SU-DHL-6 (cell line): ENCODE measurements at regions not wholly inside any gene's neighbourhood (a gene's known extent, or its start where the extent isn't known, plus 50 kb on each side); places are given as distances from the start of the nearest gene placed in this dataset.

Experiments used
- H2AFZ ChIP-seq: fragments of 200-600 bp; sonication (generic); 2 replicates; pipeline ENCODE4 v1.6.1; 2014; ENCODE audit warnings: low read depth, mild to moderate bottlenecking, moderate library complexity, mixed read lengths, antibody characterized with exemption, low read length; ENCODE audit not compliant: severe bottlenecking
- H3F3A ChIP-seq: fragments of 200-600 bp; shearing (Covaris generic); 2 replicates; pipeline ENCODE4 v1.6.0; 2016; ENCODE audit warnings: antibody characterized with exemption, mild to moderate bottlenecking; ENCODE audit not compliant: insufficient read depth
- H3K27ac ChIP-seq: fragments of 200-600 bp; sonication (generic); 2 replicates; pipeline ENCODE4 v1.5.1; 2016; ENCODE audit warnings: low read depth, mild to moderate bottlenecking, low read length, moderate library complexity, mixed read lengths
- H3K27me3 ChIP-seq: fragments of 200-600 bp; sonication (generic), shearing (Covaris generic); 2 replicates; pipeline ENCODE4 v1.6.0; 2014; ENCODE audit warnings: mild to moderate bottlenecking, low read length
- H3K36me3 ChIP-seq: fragments of 200-600 bp; sonication (generic); 2 replicates; pipeline ENCODE4 v1.6.1; 2014; ENCODE audit warnings: mild to moderate bottlenecking, low read length, mixed read lengths
- H3K4me2 ChIP-seq: fragments of 300-600, 200-600 bp; shearing (Covaris generic), sonication (generic); 2 replicates; pipeline ENCODE4 v1.6.0; 2014; ENCODE audit warnings: low read length, low read depth, mild to moderate bottlenecking; ENCODE audit not compliant: poor library complexity, severe bottlenecking
- H3K4me3 ChIP-seq: fragments of 200-600 bp; sonication (generic); 2 replicates; pipeline ENCODE4 v1.5.1; 2014; ENCODE audit warnings: antibody characterized with exemption, low read length, mild to moderate bottlenecking, mixed read lengths; ENCODE audit not compliant: insufficient read depth, poor library complexity, severe bottlenecking
- H3K79me2 ChIP-seq: fragments of 200-600 bp; sonication (generic); 2 replicates; pipeline ENCODE4 v1.6.1; 2014; ENCODE audit warnings: mild to moderate bottlenecking, low read length, moderate library complexity; ENCODE audit not compliant: insufficient read depth
- H3K9ac ChIP-seq: fragments of 200-600 bp; sonication (generic); 2 replicates; pipeline ENCODE4 v1.7.0; 2014; ENCODE audit warnings: mild to moderate bottlenecking, low read length
- H3K9me2 ChIP-seq: fragments of 200-600 bp; sonication (generic); replicated peaks from 2 replicates; pipeline ENCODE4 v1.6.1; 2014; ENCODE audit warnings: low read length; ENCODE audit not compliant: insufficient read depth
- H3K9me3 ChIP-seq: fragments of 200-600 bp; sonication (generic); 2 replicates; pipeline ENCODE4 v1.6.1; 2014; ENCODE audit warnings: low read length, mixed read lengths; ENCODE audit not compliant: insufficient read depth
- H4K20me1 ChIP-seq: fragments of 200-600 bp; sonication (generic); 2 replicates; pipeline ENCODE4 v1.6.1; 2014; ENCODE audit warnings: low read depth, mild to moderate bottlenecking, antibody characterized with exemption, low read length, moderate library complexity, mixed read lengths
- EZH2phosphoT487 ChIP-seq: fragments of 200-600 bp; sonication (generic), shearing (Covaris generic); conservative IDR thresholded peaks from 2 replicates; pipeline ENCODE4 v1.6.1; 2018; ENCODE audit warnings: mild to moderate bottlenecking, antibody characterized with exemption, low read length, moderate library complexity, mixed read lengths
- TF ChIP-seq, protein P1 (sequence below): fragments of 200-600 bp; sonication (generic); IDR thresholded peaks from one replicate; pipeline ENCODE4 v1.5.1; 2017; ENCODE audit warnings: antibody characterized with exemption, mild to moderate bottlenecking, low read length, moderate library complexity; ENCODE audit not compliant: insufficient read depth, poor library complexity, severe bottlenecking

DNA sequence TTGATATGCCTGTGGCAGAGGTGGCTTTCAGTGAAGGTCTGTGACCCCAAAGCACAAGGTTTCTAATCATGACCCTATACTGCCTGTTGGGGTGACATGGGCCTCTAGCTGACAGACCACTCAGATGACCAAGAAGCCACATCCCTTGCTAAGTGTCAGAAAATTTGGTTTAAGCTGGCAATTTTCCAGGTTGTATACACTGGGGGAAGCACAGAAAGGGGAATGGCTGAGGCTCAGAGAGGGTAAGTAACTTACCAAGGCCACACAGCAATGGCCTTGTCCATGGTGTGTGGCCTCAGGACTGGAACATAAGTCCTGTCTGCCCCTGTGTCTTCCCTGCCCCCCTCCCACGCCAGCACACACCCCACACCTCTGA lies 66.9 kb upstream of the PRDM11 start:
- no peak overlapping the region for H3K4me2 ChIP-seq
- no peaks in the 10 kb centered on the region for H3K36me3 ChIP-seq
- no peaks in the 10 kb centered on the region for H3K79me2 ChIP-seq
- H3K9me3 ChIP-seq, result no peaks in the 10 kb centered on the region
- H3F3A ChIP-seq, result no peaks in the 10 kb centered on the region
- TF ChIP-seq, protein P1, sequence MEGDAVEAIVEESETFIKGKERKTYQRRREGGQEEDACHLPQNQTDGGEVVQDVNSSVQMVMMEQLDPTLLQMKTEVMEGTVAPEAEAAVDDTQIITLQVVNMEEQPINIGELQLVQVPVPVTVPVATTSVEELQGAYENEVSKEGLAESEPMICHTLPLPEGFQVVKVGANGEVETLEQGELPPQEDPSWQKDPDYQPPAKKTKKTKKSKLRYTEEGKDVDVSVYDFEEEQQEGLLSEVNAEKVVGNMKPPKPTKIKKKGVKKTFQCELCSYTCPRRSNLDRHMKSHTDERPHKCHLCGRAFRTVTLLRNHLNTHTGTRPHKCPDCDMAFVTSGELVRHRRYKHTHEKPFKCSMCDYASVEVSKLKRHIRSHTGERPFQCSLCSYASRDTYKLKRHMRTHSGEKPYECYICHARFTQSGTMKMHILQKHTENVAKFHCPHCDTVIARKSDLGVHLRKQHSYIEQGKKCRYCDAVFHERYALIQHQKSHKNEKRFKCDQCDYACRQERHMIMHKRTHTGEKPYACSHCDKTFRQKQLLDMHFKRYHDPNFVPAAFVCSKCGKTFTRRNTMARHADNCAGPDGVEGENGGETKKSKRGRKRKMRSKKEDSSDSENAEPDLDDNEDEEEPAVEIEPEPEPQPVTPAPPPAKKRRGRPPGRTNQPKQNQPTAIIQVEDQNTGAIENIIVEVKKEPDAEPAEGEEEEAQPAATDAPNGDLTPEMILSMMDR, result no peak
- TF ChIP-seq EZH2phosphoT487, result no peak
- no peak overlapping the region for H3K27ac ChIP-seq
- H3K27me3 ChIP-seq, result no peaks in the 10 kb centered on the region
- no peaks in the 10 kb centered on the region for H3K9me2 ChIP-seq
- H4K20me1 ChIP-seq, result no peaks in the 10 kb centered on the region
- H2AFZ ChIP-seq, result peak overlapping the region; percentile 10
- H3K9ac ChIP-seq, result no peak overlapping the region
- no peak overlapping the region for H3K4me3 ChIP-seq

DNA sequence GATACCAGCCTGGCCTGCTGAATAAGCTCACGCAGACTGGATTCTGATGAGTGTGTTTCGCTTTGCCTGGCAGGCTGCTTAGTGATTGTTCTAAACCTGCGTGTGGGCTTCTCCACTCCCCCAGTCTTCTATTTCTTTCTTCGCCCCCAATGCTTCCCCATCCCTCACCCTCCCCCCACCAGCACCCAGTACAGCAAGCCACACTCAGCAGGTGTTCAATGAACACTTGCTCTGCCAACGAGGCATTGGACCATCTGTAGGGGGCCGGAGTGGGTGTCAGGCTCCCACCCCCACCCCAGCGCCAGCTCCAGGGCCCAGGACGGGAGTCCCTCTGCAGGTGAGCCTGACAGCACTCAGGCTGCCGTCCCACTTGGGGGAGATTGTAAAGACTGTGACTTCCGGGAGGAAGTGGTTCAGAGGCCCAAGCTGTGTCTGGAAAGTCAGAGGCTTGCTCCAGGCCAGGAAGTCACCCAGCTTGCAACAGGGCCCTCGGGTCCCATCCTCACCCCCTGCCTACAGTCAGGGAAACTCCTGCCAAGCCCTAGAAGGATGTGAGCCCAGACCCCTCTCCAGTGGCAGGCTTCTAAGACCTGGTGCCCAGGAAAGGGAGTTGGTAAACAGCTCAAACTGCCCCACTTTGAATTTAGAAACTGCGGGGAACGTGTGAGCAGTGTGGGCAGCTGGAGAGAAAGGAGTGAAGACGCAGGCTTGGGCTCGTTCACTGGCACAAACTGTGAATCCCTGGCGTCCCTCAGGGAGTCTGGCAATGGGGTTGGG lies 66.3 kb upstream of the PRDM11 start:
- TF ChIP-seq EZH2phosphoT487, result no peak
- Histone ChIP-seq H3K9me3 (no peaks in the 10 kb centered on the region), H4K20me1 (no peaks in the 10 kb centered on the region), H3K27ac (no peak overlapping the region), H2AFZ (peak overlapping the region; percentile 10), H3K4me3 (no peak overlapping the region), H3K9me2 (no peaks in the 10 kb centered on the region), H3K36me3 (no peaks in the 10 kb centered on the region), H3K4me2 (no peak overlapping the region), H3K9ac (no peak overlapping the region), H3F3A (no peaks in the 10 kb centered on the region), H3K79me2 (no peaks in the 10 kb centered on the region), H3K27me3 (no peaks in the 10 kb centered on the region)

DNA sequence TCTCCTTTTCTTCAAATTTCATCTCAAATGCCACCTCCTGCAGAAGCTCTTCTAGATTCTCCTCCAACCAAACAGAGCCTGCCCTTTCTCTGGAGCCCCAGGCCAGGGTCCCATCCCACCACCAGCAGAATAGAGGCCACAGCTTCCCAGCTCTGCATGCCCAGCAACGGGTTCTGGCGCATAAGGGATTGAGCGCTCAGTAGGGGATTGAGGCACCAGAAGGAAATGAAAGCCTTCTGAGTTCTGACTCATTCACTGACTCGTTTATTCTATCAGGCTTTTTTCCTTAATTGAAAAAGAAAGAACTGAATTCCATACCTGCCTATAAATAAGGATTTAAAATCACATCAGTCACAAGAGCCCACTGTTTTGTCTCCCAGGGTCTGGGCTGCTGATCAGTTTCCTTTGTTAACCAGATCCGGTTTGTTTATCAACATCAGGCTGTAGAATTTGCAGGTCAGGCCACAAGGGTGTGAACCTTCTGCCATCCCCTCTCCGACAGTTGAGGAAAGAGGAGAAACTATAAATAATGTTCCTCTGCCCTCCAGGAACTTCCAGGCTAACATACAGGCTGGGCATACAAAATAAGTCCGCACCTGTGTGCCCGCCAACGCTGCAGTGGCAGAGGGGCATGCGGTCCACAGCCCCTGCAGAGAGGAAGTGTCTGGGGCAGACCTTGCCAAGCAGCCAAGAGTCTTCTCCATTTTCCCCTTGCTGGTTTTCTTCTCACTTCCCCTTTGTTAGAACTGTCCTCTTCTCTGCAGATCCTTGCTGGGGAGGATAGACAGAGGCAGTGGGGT lies 63.5 kb upstream of the PRDM11 start:
- Histone ChIP-seq H2AFZ (no peak overlapping the region), H3F3A (no peaks in the 10 kb centered on the region), H3K4me2 (no peak overlapping the region), H3K9me3 (no peaks in the 10 kb centered on the region), H3K27ac (no peak overlapping the region), H3K4me3 (no peak overlapping the region), H3K36me3 (no peaks in the 10 kb centered on the region), H3K9ac (no peak overlapping the region), H3K79me2 (no peaks in the 10 kb centered on the region), H3K9me2 (no peaks in the 10 kb centered on the region), H4K20me1 (no peaks in the 10 kb centered on the region), H3K27me3 (no peaks in the 10 kb centered on the region)
- TF ChIP-seq EZH2phosphoT487, result no peak
- TF ChIP-seq, protein P1, result no peak

DNA sequence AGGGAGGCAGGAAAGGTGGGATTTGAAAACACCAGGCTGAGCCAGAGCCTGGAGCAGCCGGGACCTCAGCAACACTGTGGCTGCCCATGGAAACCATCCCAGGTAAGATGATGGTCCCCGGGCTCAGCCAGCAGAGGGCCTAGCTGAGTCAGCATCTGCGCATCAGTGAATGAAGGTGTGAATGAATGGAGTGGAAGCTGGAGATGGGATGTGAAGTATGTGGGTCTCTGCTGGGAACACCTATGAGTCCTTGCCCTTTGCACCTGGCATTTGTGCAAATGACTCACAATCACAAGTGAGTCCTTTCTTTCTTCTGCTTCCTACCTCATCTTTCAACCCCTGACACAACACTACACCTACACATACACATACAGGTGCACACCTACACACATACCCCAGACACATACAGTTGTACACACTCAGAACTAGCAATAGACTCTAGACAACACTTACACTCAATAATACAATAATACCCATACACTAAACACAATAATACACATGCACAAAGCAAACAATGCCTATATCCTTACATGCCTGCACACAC lies 62.8 kb upstream of the PRDM11 start:
- H3K9ac ChIP-seq, result no peak overlapping the region
- H3K4me2 ChIP-seq, result no peak overlapping the region
- no peak overlapping the region for H3K27ac ChIP-seq
- H3F3A ChIP-seq, result no peaks in the 10 kb centered on the region
- TF ChIP-seq, protein P1, result peak; percentile 25
- no peak for TF ChIP-seq EZH2phosphoT487
- no peaks in the 10 kb centered on the region for H3K79me2 ChIP-seq
- H3K4me3 ChIP-seq, result no peak overlapping the region
- no peaks in the 10 kb centered on the region for H3K27me3 ChIP-seq
- no peaks in the 10 kb centered on the region for H3K9me3 ChIP-seq
- H4K20me1 ChIP-seq, result no peaks in the 10 kb centered on the region
- no peak overlapping the region for H2AFZ ChIP-seq
- H3K36me3 ChIP-seq, result no peaks in the 10 kb centered on the region
- H3K9me2 ChIP-seq, result no peaks in the 10 kb centered on the region
